HG02610 (cell line): ENCODE measurements at regions not wholly inside any gene's neighbourhood (a gene's known extent, or its start where the extent isn't known, plus 50 kb on each side); places are given as distances from the start of the nearest gene placed in this dataset.

Source experiments
- ATAC-seq: cut with Tn5 transposase; IDR thresholded peaks from one replicate; pipeline ENCODE4 v1.9.1; 2021; ENCODE audit warnings: mild to moderate bottlenecking, moderate library complexity; ENCODE audit not compliant: unreplicated experiment

- ATAC-seq, result no peak
These were observed 227.7 kb upstream of the HMGA2 start for GRCh38 chr12:65596514-65597091.

- no peak for ATAC-seq
These were observed 226.8 kb upstream of the HMGA2 start for GRCh38 chr12:65597527-65597926.

DNA sequence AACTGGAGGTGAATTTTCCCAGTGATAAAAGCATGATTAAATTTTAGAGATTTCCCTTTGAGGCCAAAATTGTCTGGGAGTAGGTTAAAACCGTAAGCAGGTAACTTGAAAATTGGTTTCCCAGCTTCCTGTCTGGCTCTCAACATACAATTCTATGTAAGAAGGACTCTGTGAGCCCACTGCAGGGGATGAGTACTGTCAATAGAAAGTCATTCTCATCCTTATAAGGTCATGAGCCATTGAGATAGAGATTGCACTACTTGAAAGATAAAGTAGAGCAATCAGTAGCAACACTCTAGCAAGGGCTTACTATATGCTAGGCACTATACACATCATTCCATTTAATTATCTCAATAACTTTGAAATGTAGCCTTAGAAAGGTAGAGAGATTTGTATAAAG lies 225.6 kb upstream of the HMGA2 start:
- ATAC-seq, result no peak

GRCh38 chr12:65602253-65602609 lies 222.1 kb upstream of the HMGA2 start:
- ATAC-seq, result no peak

DNA sequence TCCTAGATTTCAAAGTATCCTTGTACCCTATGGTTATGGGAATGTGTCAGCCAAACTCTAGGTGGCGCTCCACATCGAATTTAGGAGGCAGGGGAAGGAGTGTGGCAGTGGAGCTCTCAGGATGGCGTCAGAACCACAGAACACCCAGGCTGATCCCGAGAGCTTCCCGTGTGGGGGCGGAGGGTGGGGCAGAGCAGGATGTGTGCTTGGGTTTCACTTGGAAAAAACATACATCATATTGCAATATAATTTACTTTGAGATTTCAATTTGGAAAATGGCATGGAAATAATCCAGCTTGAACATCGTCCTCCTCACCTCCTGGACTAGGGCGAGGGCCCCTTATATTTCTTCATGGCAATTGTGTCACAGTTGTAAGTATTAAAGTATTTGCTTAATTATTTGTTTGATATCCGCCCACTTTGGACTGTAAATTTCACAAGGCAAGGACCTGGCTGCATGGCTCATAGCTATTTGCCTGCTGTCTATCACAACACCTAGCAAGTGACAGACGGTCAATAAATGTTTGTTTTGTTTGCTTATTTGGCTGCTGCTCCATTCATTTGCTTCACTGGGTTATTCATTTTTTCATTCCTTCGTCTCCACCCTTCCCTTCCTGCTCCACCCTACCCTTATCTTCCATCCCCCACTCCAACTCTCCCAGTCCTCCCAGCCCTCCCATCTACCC lies 221.5 kb upstream of the HMGA2 start:
- peak; percentile 64 for ATAC-seq

DNA sequence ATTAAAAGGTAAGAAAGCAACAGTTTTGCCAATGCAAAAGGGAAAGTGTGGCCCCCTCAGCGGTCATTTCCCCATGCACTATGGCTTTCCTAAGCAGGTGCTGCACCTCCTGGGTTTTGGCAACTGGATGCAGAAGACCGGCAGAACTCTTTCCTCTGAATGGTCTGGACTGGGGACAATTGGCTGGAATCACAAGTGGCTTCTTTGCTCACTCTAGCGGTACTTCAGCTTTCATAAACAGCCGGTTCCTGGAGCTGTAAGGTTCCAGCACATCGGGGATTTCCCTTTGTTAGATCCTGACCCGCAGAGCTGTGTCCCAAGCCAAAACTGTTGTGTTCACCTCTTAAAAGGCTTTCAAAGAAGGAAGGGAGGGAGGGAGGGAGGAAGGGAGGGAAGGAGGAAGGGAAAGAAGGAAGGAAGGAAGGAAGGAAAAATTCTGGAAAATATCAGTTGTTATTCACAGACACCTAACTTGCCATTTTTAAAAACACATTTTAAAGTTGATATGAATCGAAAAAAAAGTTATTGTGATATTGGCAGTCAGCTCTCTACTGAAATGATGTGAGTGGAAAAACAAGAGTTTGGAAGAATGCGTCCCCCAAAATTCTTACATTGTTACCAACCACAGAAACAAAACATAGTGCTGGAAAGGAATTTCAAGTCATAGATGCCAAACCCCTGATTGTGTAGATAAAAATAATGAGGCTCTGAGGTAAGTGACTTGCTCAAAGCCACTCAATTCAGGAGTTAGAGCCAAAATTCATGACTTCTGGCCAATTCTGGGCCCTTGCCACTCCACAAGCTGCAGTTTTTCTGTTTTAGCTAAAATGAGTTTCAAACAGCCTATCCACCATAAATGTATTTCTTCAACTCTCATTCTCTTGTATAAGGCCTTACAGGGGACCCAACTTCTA lies 220.6 kb upstream of the HMGA2 start:
- ATAC-seq, result no peak

- ATAC-seq, result no peak
These were observed 219.3 kb upstream of the HMGA2 start for GRCh38 chr12:65605019-65605418.

DNA sequence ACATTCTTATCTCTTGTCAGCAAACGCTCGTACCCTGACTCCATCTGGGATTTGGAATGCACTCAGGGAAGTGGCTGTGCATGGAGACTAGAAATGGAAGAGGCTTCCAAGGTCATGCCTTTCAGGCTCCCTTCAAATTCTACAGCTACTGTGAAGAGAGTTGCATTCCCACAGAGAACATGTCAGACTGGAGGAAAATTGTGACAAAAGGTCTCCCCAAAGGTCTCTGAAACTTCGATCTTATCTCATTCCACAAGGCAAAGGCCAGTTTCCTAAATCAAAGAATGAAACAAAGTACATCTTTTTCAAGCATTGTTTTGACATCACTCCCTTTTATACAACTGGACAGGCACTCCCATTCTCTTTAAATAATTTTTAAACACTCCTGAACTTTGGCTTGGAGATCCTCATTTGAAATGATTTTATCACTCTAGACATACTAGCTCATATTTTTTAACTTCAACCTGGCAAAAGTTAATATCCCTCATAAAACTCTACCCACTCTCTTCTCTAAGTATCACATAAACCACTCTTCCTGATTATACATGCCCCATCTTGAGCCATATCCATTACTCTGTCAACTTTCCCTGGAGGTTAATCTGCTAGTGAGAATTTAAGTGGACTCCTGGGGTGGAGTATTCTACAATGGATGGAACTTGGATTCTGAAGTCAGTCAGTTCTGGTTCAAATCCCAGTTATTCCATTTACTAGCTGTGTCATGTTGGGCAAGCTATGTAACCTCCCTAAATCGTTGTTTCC lies 218.1 kb upstream of the HMGA2 start:
- no peak for ATAC-seq

GRCh38 chr12:65607401-65607841 lies 216.9 kb upstream of the HMGA2 start:
- ATAC-seq, result no peak

GRCh38 chr12:65608319-65608916 lies 215.9 kb upstream of the HMGA2 start:
- ATAC-seq, result no peak

GRCh38 chr12:65609359-65609771 lies 214.9 kb upstream of the HMGA2 start:
- no peak for ATAC-seq

DNA sequence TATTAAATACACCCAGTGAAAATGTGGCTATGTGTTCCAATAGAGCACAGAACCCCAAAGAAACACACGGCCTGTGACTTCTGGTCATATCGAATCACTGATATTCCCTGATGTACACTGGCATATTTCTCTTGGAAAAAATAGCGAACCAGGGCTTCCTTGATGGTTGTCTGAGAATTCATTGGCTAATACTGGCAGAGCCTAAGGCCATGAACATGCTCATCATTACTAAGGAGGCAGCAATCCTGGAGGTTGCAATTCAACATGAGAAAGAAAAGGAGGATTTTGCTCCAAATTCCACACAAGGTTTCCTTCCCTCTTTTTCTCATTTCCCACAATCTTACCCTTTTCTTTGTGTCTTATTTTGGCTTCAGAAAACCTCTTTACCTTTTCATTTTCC lies 212.9 kb upstream of the HMGA2 start:
- no peak for ATAC-seq

GRCh38 chr12:65612440-65612839 lies 211.8 kb upstream of the HMGA2 start:
- ATAC-seq, result no peak

GRCh38 chr12:65613692-65614091 lies 210.6 kb upstream of the HMGA2 start:
- no peak for ATAC-seq

- ATAC-seq, result no peak
These were observed 209.9 kb upstream of the HMGA2 start for GRCh38 chr12:65614259-65614889.

DNA sequence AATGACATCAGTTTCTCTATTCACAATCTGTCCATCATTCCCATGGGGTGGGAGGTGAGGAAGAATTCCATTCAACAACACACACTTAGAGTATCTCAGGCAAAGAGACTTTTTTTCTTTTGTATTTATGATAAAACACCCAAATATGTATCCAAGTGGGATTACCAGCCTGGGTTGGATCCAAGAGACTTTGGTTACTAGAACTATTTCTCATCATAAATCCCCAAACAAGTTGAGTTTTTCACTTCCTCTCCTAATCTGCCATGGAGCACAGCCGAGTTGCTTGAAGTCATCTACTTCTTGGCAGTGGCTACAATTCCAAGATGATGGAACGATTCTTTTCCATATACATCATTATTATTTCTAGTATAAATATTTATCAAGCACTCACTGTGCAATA lies 209.2 kb upstream of the HMGA2 start:
- ATAC-seq, result no peak

- ATAC-seq, result no peak
These were observed 208.3 kb upstream of the HMGA2 start for GRCh38 chr12:65616022-65616421.

DNA sequence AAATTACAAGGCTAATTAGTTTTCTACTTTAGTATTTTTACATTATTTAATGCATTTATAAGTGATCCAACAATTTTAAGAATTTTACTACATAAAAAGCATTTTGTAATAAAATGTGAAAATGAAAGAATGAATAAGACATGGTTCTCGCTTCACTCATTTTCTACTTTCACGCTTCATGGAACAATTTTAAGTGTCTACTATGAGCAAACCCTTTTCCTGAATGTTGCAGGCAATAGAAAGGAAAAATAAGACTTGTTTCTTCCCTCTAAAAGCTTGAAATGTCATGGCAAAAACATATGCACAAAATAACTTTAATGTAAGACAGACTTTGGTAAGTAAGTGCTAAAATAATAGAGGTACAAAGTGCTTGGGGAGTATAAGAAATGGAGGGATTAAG lies 205.7 kb upstream of the HMGA2 start:
- no peak for ATAC-seq

GRCh38 chr12:65619018-65619417 lies 205.3 kb upstream of the HMGA2 start:
- ATAC-seq, result no peak

GRCh38 chr12:65620046-65620445 lies 204.2 kb upstream of the HMGA2 start:
- ATAC-seq, result no peak
